CD4-positive, alpha-beta T cell treated with Interleukin-6 for 4 hours (primary cell): ENCODE measurements at regions not wholly inside any gene's neighbourhood (a gene's known extent, or its start where the extent isn't known, plus 50 kb on each side); places are given as distances from the start of the nearest gene placed in this dataset.

ENCODE experiments used
- DNase-seq: peaks from one replicate; pipeline ENCODE4 v3.0.0-alpha.2; 2020; ENCODE audit warnings: mixed read lengths

- no peak for DNase-seq
Observed at GRCh38 chr3:95886616-95887015, 927.8 kb upstream of the EPHA6 start.

- DNase-seq, result no peak
Observed at GRCh38 chr3:95887114-95887513, 927.3 kb upstream of the EPHA6 start.

- DNase-seq, result no peak
Observed at GRCh38 chr3:95894820-95895219, 919.6 kb upstream of the EPHA6 start.

- no peak for DNase-seq
Observed at GRCh38 chr3:95899494-95899893, 914.9 kb upstream of the EPHA6 start.

- no peak for DNase-seq
Observed at GRCh38 chr3:95899911-95900310, 914.5 kb upstream of the EPHA6 start.

GRCh38 chr3:95901948-95902347 lies 912.4 kb upstream of the EPHA6 start:
- DNase-seq, result no peak

- no peak for DNase-seq
Observed at GRCh38 chr3:95905182-95905581, 909.2 kb upstream of the EPHA6 start.

- DNase-seq, result no peak
Observed at GRCh38 chr3:95911767-95912166, 902.6 kb upstream of the EPHA6 start.

- no peak for DNase-seq
Observed at GRCh38 chr3:95923496-95924210, 890.7 kb upstream of the EPHA6 start.

- DNase-seq, result no peak
Observed at GRCh38 chr3:95926904-95927501, 887.4 kb upstream of the EPHA6 start.

GRCh38 chr3:95934181-95934580 lies 880.2 kb upstream of the EPHA6 start:
- DNase-seq, result no peak

- no peak for DNase-seq
Observed at GRCh38 chr3:95939235-95939809, 875.1 kb upstream of the EPHA6 start.

GRCh38 chr3:95965704-95966336 lies 848.6 kb upstream of the EPHA6 start:
- no peak for DNase-seq

- no peak for DNase-seq
Observed at GRCh38 chr3:95971573-95971972, 842.8 kb upstream of the EPHA6 start.

- DNase-seq, result no peak
Observed at GRCh38 chr3:95994338-95994737, 820.1 kb upstream of the EPHA6 start.

GRCh38 chr3:96000966-96001365 lies 813.4 kb upstream of the EPHA6 start:
- no peak for DNase-seq

- DNase-seq, result no peak
Observed at GRCh38 chr3:96007650-96008195, 806.7 kb upstream of the EPHA6 start.

GRCh38 chr3:96012939-96013338 lies 801.5 kb upstream of the EPHA6 start:
- DNase-seq, result no peak

GRCh38 chr3:96017556-96017955 lies 796.8 kb upstream of the EPHA6 start:
- no peak for DNase-seq

GRCh38 chr3:96022676-96023075 lies 791.7 kb upstream of the EPHA6 start:
- DNase-seq, result no peak

- no peak for DNase-seq
Observed at GRCh38 chr3:96027718-96028117, 786.7 kb upstream of the EPHA6 start.

GRCh38 chr3:96039632-96040031 lies 774.8 kb upstream of the EPHA6 start:
- DNase-seq, result no peak

GRCh38 chr3:96059301-96059700 lies 755.1 kb upstream of the EPHA6 start:
- DNase-seq, result no peak

GRCh38 chr3:96069065-96069464 lies 745.3 kb upstream of the EPHA6 start:
- no peak for DNase-seq
